ENCODE measurements at regions not wholly inside any gene's neighbourhood (a gene's known extent, or its start where the extent isn't known, plus 50 kb on each side); places are given as distances from the start of the nearest gene placed in this dataset.

GRCh38 chr12:38159092-38159551 lies 157.5 kb upstream of the ALG10B start:
- TF ChIP-seq, protein P1, sequence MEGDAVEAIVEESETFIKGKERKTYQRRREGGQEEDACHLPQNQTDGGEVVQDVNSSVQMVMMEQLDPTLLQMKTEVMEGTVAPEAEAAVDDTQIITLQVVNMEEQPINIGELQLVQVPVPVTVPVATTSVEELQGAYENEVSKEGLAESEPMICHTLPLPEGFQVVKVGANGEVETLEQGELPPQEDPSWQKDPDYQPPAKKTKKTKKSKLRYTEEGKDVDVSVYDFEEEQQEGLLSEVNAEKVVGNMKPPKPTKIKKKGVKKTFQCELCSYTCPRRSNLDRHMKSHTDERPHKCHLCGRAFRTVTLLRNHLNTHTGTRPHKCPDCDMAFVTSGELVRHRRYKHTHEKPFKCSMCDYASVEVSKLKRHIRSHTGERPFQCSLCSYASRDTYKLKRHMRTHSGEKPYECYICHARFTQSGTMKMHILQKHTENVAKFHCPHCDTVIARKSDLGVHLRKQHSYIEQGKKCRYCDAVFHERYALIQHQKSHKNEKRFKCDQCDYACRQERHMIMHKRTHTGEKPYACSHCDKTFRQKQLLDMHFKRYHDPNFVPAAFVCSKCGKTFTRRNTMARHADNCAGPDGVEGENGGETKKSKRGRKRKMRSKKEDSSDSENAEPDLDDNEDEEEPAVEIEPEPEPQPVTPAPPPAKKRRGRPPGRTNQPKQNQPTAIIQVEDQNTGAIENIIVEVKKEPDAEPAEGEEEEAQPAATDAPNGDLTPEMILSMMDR (IDR thresholded peaks at IDR 0.05; ENCODE audit: poor library complexity) = no peak
- no peak for TF ChIP-seq EZH2 (IDR thresholded peaks at IDR 0.05; ENCODE audit: borderline replicate concordance)
- TF ChIP-seq EZH2phosphoT487 (IDR thresholded peaks at IDR 0.05; ENCODE audit: low read depth, severe bottlenecking, unreplicated experiment) = no peak
